H9 (cell line): ENCODE measurements at regions not wholly inside any gene's neighbourhood (a gene's known extent, or its start where the extent isn't known, plus 50 kb on each side); places are given as distances from the start of the nearest gene placed in this dataset.

ENCODE experiments used
- DNase-seq: peaks from one replicate; pipeline ENCODE4 v3.0.0-alpha.2; 2017
- H2AFZ ChIP-seq: one replicate; pipeline ENCODE4 v1.6.1; 2013; ENCODE audit warnings: mild to moderate bottlenecking, low read length, control low read depth, moderate library complexity
- H2AK5ac ChIP-seq: 2 replicates; pipeline ENCODE4 v1.6.1; 2013; ENCODE audit warnings: low read length, control low read depth, mixed read lengths; ENCODE audit not compliant: insufficient read length
- H2BK120ac ChIP-seq: one replicate; pipeline ENCODE4 v1.6.1; 2013; ENCODE audit warnings: low read depth, mild to moderate bottlenecking, low read length, control low read depth, inconsistent platforms; ENCODE audit not compliant: poor library complexity, severe bottlenecking
- H2BK12ac ChIP-seq: 2 replicates; pipeline ENCODE4 v1.6.1; 2013; ENCODE audit warnings: low read length, control low read depth, mixed read lengths, low read depth; ENCODE audit not compliant: insufficient read length
- H2BK15ac ChIP-seq: 2 replicates; pipeline ENCODE4 v1.6.1; 2013; ENCODE audit warnings: low read depth, low read length, control low read depth
- H2BK20ac ChIP-seq: one replicate; pipeline ENCODE4 v1.6.1; 2013; ENCODE audit warnings: low read depth, mild to moderate bottlenecking, low read length, control low read depth, inconsistent platforms; ENCODE audit not compliant: poor library complexity, severe bottlenecking
- H2BK5ac ChIP-seq: 2 replicates; pipeline ENCODE4 v1.6.1; 2013; ENCODE audit warnings: low read length, control low read depth, mixed read lengths; ENCODE audit not compliant: insufficient read length
- H3K14ac ChIP-seq: 2 replicates; pipeline ENCODE4 v1.6.1; 2013; ENCODE audit warnings: low read length, control low read depth; ENCODE audit not compliant: insufficient read depth
- H3K18ac ChIP-seq: 2 replicates; pipeline ENCODE4 v1.6.1; 2013; ENCODE audit warnings: low read depth, mild to moderate bottlenecking, mixed read lengths, low read length, control low read depth; ENCODE audit not compliant: insufficient read length
- H3K23ac ChIP-seq: 2 replicates; pipeline ENCODE4 v1.6.1; 2013; ENCODE audit warnings: low read length, control low read depth, mixed read lengths, low read depth; ENCODE audit not compliant: insufficient read length
- H3K23me2 ChIP-seq: 2 replicates; pipeline ENCODE4 v1.6.1; 2013; ENCODE audit warnings: low read depth, mild to moderate bottlenecking, mixed read lengths, low read length, control low read depth; ENCODE audit not compliant: insufficient read length, poor library complexity, severe bottlenecking
- H3K27ac ChIP-seq: 2 replicates; pipeline ENCODE4 v1.5.1; 2013; ENCODE audit warnings: low read length, control low read depth, mixed read lengths, low read depth; ENCODE audit not compliant: insufficient read length
- H3K27me3 ChIP-seq: 2 replicates; pipeline ENCODE4 v1.6.1; 2013; ENCODE audit warnings: low read length, control low read depth, inconsistent platforms; ENCODE audit not compliant: insufficient read depth
- H3K4ac ChIP-seq: 2 replicates; pipeline ENCODE4 v1.6.1; 2013; ENCODE audit warnings: low read depth, mild to moderate bottlenecking, control low read depth, inconsistent platforms, low read length, moderate library complexity
- H3K4me1 ChIP-seq: 2 replicates; pipeline ENCODE4 v1.6.1; 2013; ENCODE audit warnings: low read length, control low read depth, inconsistent platforms; ENCODE audit not compliant: insufficient read depth
- H3K4me2 ChIP-seq: 2 replicates; pipeline ENCODE4 v1.6.1; 2013; ENCODE audit warnings: low read length, control low read depth, mixed read lengths; ENCODE audit not compliant: insufficient read length, insufficient read depth
- H3K56ac ChIP-seq: 2 replicates; pipeline ENCODE4 v1.6.1; 2013; ENCODE audit warnings: low read depth, mild to moderate bottlenecking, mixed read lengths, low read length, control low read depth; ENCODE audit not compliant: insufficient read length
- H3K79me1 ChIP-seq: 2 replicates; pipeline ENCODE4 v1.6.1; 2013; ENCODE audit warnings: low read depth, mild to moderate bottlenecking, moderate library complexity, low read length, control low read depth, inconsistent platforms; ENCODE audit not compliant: insufficient read depth, poor library complexity, severe bottlenecking
- H3K79me2 ChIP-seq: 2 replicates; pipeline ENCODE4 v1.6.1; 2013; ENCODE audit warnings: low read length, control low read depth, inconsistent platforms; ENCODE audit not compliant: insufficient read depth
- H3K9ac ChIP-seq: 2 replicates; pipeline ENCODE4 v1.6.1; 2013; ENCODE audit warnings: low read length, control low read depth, mixed read lengths; ENCODE audit not compliant: insufficient read length; ENCODE audit errors: extremely low read depth
- H3K9me3 ChIP-seq: one replicate; pipeline ENCODE4 v1.6.1; 2013; ENCODE audit warnings: low read depth, low read length, inconsistent platforms; ENCODE audit not compliant: control insufficient read depth
- H3T11ph ChIP-seq: one replicate; pipeline ENCODE4 v1.6.1; 2013; ENCODE audit warnings: mild to moderate bottlenecking, low read length, control low read depth, inconsistent platforms
- H4K20me1 ChIP-seq: one replicate; pipeline ENCODE4 v1.6.1; 2013; ENCODE audit not compliant: control insufficient read depth, insufficient read length, insufficient read depth
- H4K5ac ChIP-seq: 2 replicates; pipeline ENCODE4 v1.6.1; 2013; ENCODE audit warnings: low read depth, mild to moderate bottlenecking, mixed read lengths, low read length, control low read depth; ENCODE audit not compliant: insufficient read length
- H4K8ac ChIP-seq: replicated peaks from 2 replicates; pipeline ENCODE4 v1.6.1; 2013; ENCODE audit warnings: low read length, control low read depth, mixed read lengths, low read depth; ENCODE audit not compliant: insufficient read length
- H4K91ac ChIP-seq: 2 replicates; pipeline ENCODE4 v1.6.1; 2013; ENCODE audit warnings: low read depth, mild to moderate bottlenecking, moderate library complexity, mixed read lengths, low read length, control low read depth; ENCODE audit not compliant: insufficient read length
- H3K27ac Mint-ChIP-seq, 3 experiments: 2 replicates in 2 of 3; 3 replicates in 1 of 3; pipeline ENCODE4 v1.8.0; 2020 to 2021; ENCODE audit warnings: mixed read lengths in 3 of 3, mild to moderate bottlenecking in 1 of 3, moderate library complexity in 1 of 3
- H3K27me3 Mint-ChIP-seq: 2 replicates; pipeline ENCODE4 v1.8.0; 2021; ENCODE audit warnings: low read depth, mild to moderate bottlenecking, moderate library complexity, mixed read lengths
- H3K36me3 Mint-ChIP-seq, 3 experiments: 2 replicates in 2 of 3; 3 replicates in 1 of 3; pipeline ENCODE4 v1.8.0; 2020 to 2021; ENCODE audit warnings: low read depth in 3 of 3, mixed read lengths in 3 of 3; ENCODE audit not compliant: insufficient read depth in 1 of 3
- H3K4me1 Mint-ChIP-seq, 2 experiments: 2 replicates each; pipeline ENCODE4 v1.8.0; 2020; ENCODE audit warnings: mixed read lengths in 2 of 2
- H3K4me3 Mint-ChIP-seq, 2 experiments: 2 replicates in 1 of 2; 3 replicates in 1 of 2; pipeline ENCODE4 v1.8.0; 2020 to 2021; ENCODE audit warnings: mild to moderate bottlenecking in 2 of 2, mixed read lengths in 2 of 2, moderate library complexity in 1 of 2
- H3K9me3 Mint-ChIP-seq, 2 experiments: 2 replicates in 1 of 2; 3 replicates in 1 of 2; pipeline ENCODE4 v1.8.0; 2020; ENCODE audit warnings: mild to moderate bottlenecking in 2 of 2, mixed read lengths in 2 of 2, moderate library complexity in 1 of 2
- CTCF ChIP-seq: fragments of 200-600 bp; sonication (generic); conservative IDR thresholded peaks from 3 replicates; pipeline ENCODE4 v1.8.0; 2021; ENCODE audit warnings: antibody characterized with exemption, mild to moderate bottlenecking
- WGBS: extraction: QIAGEN DNeasy Blood & Tissue Kit; methylation state at CpG from one replicate; pipeline ENCODE4 v1.1.7; 2013; ENCODE audit warnings: missing lambda C conversion rate, low lambda C conversion rate, mixed read lengths; ENCODE audit not compliant: insufficient read length; ENCODE audit errors: extremely low coverage; 5-methylcytosine and 5-hydroxymethylcytosine counted together

DNA sequence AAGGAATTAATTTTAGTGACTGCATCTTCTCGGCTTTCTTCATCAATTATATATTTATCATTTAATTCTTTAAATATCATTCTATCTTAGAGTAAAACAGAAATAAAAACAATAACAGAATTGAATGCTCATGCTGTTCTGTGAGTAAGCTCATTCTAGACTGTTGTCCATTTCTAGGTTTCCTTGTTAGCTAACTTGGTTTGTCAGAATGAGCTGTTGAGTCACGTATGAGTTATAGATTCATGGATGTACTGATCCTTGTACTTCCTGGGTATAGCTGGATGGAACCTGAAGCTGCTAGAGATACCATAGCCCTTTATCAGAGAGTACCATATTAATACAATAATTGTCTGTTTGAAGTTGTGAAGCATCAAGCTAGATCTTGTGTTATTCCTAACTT is 515.3 kb downstream of the TENT5A start:
- H4K20me1 ChIP-seq = no peaks in the 10 kb centered on the region
- H3K4me2 ChIP-seq = no peak overlapping the region
- no peak overlapping the region for H4K5ac ChIP-seq
- H3K9me3 ChIP-seq = no peaks in the 10 kb centered on the region
- no peak overlapping the region for H2AFZ ChIP-seq
- no peaks in the 10 kb centered on the region for H3K27me3 ChIP-seq
- H2AK5ac ChIP-seq = no peak overlapping the region
- H3K23ac ChIP-seq = no peak overlapping the region
- no peak for TF ChIP-seq CTCF
- no peaks in the 10 kb centered on the region for H3K79me2 ChIP-seq
- no peak overlapping the region for H3K14ac ChIP-seq
- Mint-ChIP-seq H3K4me3 (no peak overlapping the region), H3K9me3 (no peaks in the 10 kb centered on the region), H3K4me1 (no peaks in the 10 kb centered on the region), H3K27me3 (no peaks in the 10 kb centered on the region), H3K36me3 (no peaks in the 10 kb centered on the region), H3K27ac (no peak overlapping the region)
- H3K56ac ChIP-seq = no peak overlapping the region
- H4K8ac ChIP-seq = no peak overlapping the region
- H3K27ac ChIP-seq = no peak overlapping the region
- no peak overlapping the region for H3T11ph ChIP-seq
- no peaks in the 10 kb centered on the region for H3K79me1 ChIP-seq
- H3K4me1 ChIP-seq = no peaks in the 10 kb centered on the region
- no peak overlapping the region for H3K4ac ChIP-seq
- no peak overlapping the region for H3K18ac ChIP-seq
- H3K9ac ChIP-seq = no peak overlapping the region
- H2BK20ac ChIP-seq = no peak overlapping the region
- H4K91ac ChIP-seq = no peak overlapping the region
- no peaks in the 10 kb centered on the region for H3K23me2 ChIP-seq
- no peak for DNase-seq
- no peak overlapping the region for H2BK15ac ChIP-seq
- H2BK120ac ChIP-seq = no peak overlapping the region
- H2BK12ac ChIP-seq = no peak overlapping the region
- no peak overlapping the region for H2BK5ac ChIP-seq
- no CpG with 5 or more reads among the region's 2 CpGs for WGBS
